Ishikawa (cell line): ENCODE measurements at regions not wholly inside any gene's neighbourhood (a gene's known extent, or its start where the extent isn't known, plus 50 kb on each side); places are given as distances from the start of the nearest gene placed in this dataset.

Experiments
- CEBPB ChIP-seq: IDR thresholded peaks from 2 replicates; pipeline ENCODE4 v1.6.1; 2012
- CREB1 ChIP-seq: IDR thresholded peaks from 2 replicates; pipeline ENCODE4 v1.6.1; 2012; ENCODE audit warnings: low read depth
- EGR1 ChIP-seq: IDR thresholded peaks from 2 replicates; pipeline ENCODE4 v1.6.1; 2012
- EP300 ChIP-seq: IDR thresholded peaks from 2 replicates; pipeline ENCODE4 v1.6.1; 2012; ENCODE audit warnings: borderline replicate concordance
- FOXM1 ChIP-seq: IDR thresholded peaks from 2 replicates; pipeline ENCODE4 v1.6.1; 2012; ENCODE audit warnings: low read depth, borderline replicate concordance
- MAX ChIP-seq: IDR thresholded peaks from 2 replicates; pipeline ENCODE4 v1.6.1; 2012
- NFIC ChIP-seq: IDR thresholded peaks from 2 replicates; pipeline ENCODE4 v1.6.1; 2012
- RAD21 ChIP-seq: IDR thresholded peaks from 2 replicates; pipeline ENCODE4 v1.6.1; 2012; ENCODE audit warnings: low read depth
- REST ChIP-seq: IDR thresholded peaks from 2 replicates; pipeline ENCODE4 v1.6.1; 2012; ENCODE audit warnings: low read depth, mild to moderate bottlenecking
- TAF1 ChIP-seq: IDR thresholded peaks from 2 replicates; pipeline ENCODE4 v1.6.1; 2012; ENCODE audit warnings: low read depth, mild to moderate bottlenecking
- TCF12 ChIP-seq: IDR thresholded peaks from 2 replicates; pipeline ENCODE4 v1.6.1; 2012; ENCODE audit warnings: low read depth
- TEAD4 ChIP-seq: IDR thresholded peaks from 2 replicates; pipeline ENCODE4 v1.6.1; 2012
- USF1 ChIP-seq: IDR thresholded peaks from 2 replicates; pipeline ENCODE4 v1.6.1; 2012
- YY1 ChIP-seq: IDR thresholded peaks from 2 replicates; pipeline ENCODE4 v1.6.1; 2012; ENCODE audit warnings: low read depth
- ZBTB7A ChIP-seq: IDR thresholded peaks from 2 replicates; pipeline ENCODE4 v1.6.1; 2012; ENCODE audit warnings: low read depth

GRCh38 chr10:125591886-125592285, 91.1 kb downstream of the TEX36 start:
- TF ChIP-seq CEBPB (no peak), TEAD4 (no peak), TAF1 (no peak), EGR1 (no peak), NFIC (no peak), TCF12 (no peak), REST (no peak), ZBTB7A (no peak), EP300 (no peak)

- no peak for TF ChIP-seq YY1
- TF ChIP-seq USF1 = no peak
These were observed 98.0 kb downstream of the TEX36 start for GRCh38 chr10:125584954-125585353.

GRCh38 chr10:125578658-125579315, 104.2 kb downstream of the TEX36 start:
- TF ChIP-seq USF1 (no peak), RAD21 (no peak), TEAD4 (no peak), TAF1 (no peak), CREB1 (no peak), ZBTB7A (no peak), EP300 (no peak), YY1 (no peak)

GRCh38 chr10:125575843-125576242, 107.1 kb downstream of the TEX36 start:
- TF ChIP-seq MAX (no peak), USF1 (no peak), TCF12 (no peak), REST (no peak), ZBTB7A (no peak), NFIC (no peak), EP300 (no peak), CREB1 (no peak), TEAD4 (no peak), CEBPB (no peak), FOXM1 (no peak), RAD21 (no peak), YY1 (no peak), TAF1 (no peak), EGR1 (no peak)

- TF ChIP-seq USF1 (no peak), NFIC (no peak), CEBPB (no peak), YY1 (no peak), ZBTB7A (no peak), TEAD4 (no peak), CREB1 (no peak), EGR1 (no peak)
These were observed 114.8 kb downstream of the TEX36 start for GRCh38 chr10:125568156-125568555.

GRCh38 chr10:125567529-125567928, 115.4 kb downstream of the TEX36 start:
- TF ChIP-seq FOXM1 = no peak
- TF ChIP-seq RAD21 = no peak
- TF ChIP-seq ZBTB7A = no peak
- TF ChIP-seq TAF1 = no peak
- no peak for TF ChIP-seq TCF12
- no peak for TF ChIP-seq EP300
- TF ChIP-seq NFIC = no peak
